Activated CD4-positive, CD25-positive, alpha-beta regulatory T cell treated with anti-CD3 and anti-CD28 coated beads, Interleukin-2, amount 50 U/mL, for 24 hours (primary cell): ENCODE measurements at regions not wholly inside any gene's neighbourhood (a gene's known extent, or its start where the extent isn't known, plus 50 kb on each side); places are given as distances from the start of the nearest gene placed in this dataset.
"Not testable (repeated sequence)": the region's sequence is repeated elsewhere in the genome, so short reads cannot be mapped to it uniquely, and the experiment has no call there.

Experiments used
- ATAC-seq, 2 donors: fragments of 150-1000 bp; cut with Tn5 transposase; one replicate each; pipeline ENCODE4 v1.10.0; 2021; ENCODE audit warnings: mild to moderate bottlenecking in 1 of 2, moderate library complexity in 1 of 2

DNA sequence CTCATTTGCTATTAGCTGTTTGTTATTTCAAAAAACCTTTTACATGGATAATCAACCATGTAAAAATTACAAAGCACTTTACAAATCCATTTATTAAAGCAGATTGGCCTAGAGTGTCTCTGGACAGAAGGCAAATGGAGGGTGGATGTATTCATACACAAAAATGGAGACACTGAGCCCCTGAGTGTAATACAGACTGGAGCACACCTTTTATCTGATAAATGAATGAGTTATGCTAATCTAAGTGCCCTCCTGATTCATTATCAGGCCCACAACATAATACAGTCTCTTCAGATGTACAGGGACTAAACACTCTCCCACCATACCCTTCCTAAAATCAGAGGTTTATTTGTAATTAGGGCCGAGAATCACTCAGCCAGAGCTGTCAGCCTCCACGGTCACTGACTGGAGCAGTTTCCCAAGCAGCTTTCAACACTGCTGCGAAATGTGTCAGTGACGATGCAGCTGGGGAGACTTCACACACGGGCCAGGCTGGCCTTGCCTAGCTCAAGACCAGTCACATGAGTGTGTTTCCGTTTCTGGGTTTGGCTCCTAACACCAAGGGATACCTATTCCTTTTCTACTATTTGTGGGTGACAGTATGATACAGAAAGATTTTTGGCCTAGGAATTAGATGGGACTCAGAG, 271.8 kb downstream of the ZIC1 start:
- ATAC-seq: no peak

GRCh38 chr3:147688868-147689267, 279.7 kb downstream of the ZIC1 start:
- ATAC-seq: no peak

GRCh38 chr3:147699175-147699838, 290.1 kb downstream of the ZIC1 start:
- ATAC-seq: no peak

GRCh38 chr3:147701195-147701594, 292.0 kb downstream of the ZIC1 start:
- no peak for ATAC-seq

GRCh38 chr3:147702509-147702908, 293.3 kb downstream of the ZIC1 start:
- ATAC-seq: no peak

GRCh38 chr3:147705651-147706051, 296.5 kb downstream of the ZIC1 start:
- no peak for ATAC-seq

GRCh38 chr3:147710753-147711152, 301.6 kb downstream of the ZIC1 start:
- not testable (repeated sequence) for ATAC-seq

- no peak for ATAC-seq
These were observed 303.2 kb downstream of the ZIC1 start for GRCh38 chr3:147712357-147712756.

GRCh38 chr3:147712758-147713157, 303.6 kb downstream of the ZIC1 start:
- ATAC-seq: not testable (repeated sequence)

GRCh38 chr3:147713234-147714133, 304.3 kb downstream of the ZIC1 start:
- no peak for ATAC-seq

- no peak for ATAC-seq
These were observed 320.5 kb downstream of the ZIC1 start for GRCh38 chr3:147729641-147730040.

DNA sequence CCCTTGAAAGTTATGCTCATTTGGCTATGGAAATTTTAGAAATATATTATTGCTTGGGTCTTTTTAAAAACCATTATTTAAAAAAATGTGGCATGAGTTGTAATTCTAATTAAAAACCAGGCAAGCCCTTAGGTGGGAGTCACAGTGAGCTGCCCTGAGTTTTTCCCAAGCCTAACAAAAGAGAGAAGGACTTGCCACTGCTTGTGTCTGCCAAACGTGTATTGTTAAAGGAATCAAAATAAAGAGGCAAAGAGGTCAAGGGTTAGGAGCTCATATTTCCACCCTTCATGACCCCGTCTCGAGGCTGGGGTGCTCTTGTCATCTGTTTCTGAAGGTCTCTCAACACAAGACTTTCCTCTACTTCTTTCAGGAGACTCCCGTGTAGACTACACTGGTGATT, 321.1 kb downstream of the ZIC1 start:
- no peak for ATAC-seq

- no peak for ATAC-seq
These were observed 324.1 kb downstream of the ZIC1 start for GRCh38 chr3:147733217-147733616.

- no peak for ATAC-seq
These were observed 326.5 kb downstream of the ZIC1 start for GRCh38 chr3:147735616-147736015.

GRCh38 chr3:147736226-147736625, 327.1 kb downstream of the ZIC1 start:
- ATAC-seq: no peak

DNA sequence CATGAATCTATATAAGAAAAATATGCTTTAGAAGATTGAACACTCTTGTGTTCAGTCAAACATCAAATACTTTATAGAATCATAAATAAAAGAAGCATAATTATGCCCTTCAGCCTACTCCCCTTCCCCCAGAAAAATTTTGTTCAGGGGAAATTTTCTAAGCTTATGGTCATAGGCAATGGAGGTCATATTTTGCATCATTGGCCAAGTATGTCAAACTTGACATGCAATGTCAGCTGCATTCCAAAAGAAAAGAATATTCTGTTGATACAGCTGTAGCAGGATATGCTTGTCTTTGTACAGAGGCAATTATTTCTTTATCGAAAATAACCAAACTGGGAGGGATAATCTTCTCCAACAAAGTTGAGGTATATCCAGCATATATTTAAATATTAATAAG, 328.2 kb downstream of the ZIC1 start:
- no peak for ATAC-seq

- no peak for ATAC-seq
These were observed 331.8 kb downstream of the ZIC1 start for GRCh38 chr3:147740928-147741327.

GRCh38 chr3:147744967-147745366, 335.8 kb downstream of the ZIC1 start:
- no peak for ATAC-seq

GRCh38 chr3:147755310-147755709, 346.1 kb downstream of the ZIC1 start:
- no peak for ATAC-seq

DNA sequence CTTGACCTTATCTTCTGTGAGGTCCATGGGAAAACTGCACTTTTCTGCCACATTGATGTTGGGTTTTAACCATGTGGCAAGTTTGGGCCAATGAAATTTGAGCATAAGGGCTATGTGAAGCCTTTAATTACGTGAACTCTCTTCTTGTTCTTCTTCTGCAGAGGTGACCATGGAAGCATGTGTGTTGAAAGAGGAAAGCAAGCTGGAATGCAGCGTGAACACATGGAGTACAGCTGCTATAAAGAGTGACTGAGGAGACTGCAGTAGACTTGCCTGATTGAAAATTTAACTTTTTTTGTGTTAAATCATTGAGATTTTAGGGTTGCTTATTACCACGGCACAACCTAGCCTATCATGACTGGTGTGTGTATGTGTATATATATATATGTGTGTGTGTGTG, 347.3 kb downstream of the ZIC1 start:
- no peak for ATAC-seq

DNA sequence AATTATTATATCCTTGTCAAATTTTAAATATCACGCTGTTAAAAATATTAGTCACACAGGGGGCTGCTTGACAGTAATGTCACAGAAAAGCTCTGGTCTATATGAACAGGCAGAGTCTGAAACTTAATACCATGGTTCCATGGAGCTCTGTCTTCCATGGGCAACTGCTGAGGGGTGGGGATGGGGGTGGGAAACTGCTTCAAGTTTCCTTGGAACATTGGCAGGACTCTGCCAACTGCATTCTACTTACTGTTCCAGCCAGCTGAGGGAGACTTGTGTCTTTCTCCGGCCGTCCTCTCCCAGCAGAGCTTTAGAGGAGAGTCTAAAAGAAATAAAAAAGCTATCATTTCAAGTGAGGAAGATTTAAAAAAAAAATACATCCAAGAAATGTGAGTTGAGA, 348.7 kb downstream of the ZIC1 start:
- ATAC-seq: no peak

- no peak for ATAC-seq
These were observed 349.6 kb downstream of the ZIC1 start for GRCh38 chr3:147758771-147759170.

GRCh38 chr3:147760085-147760484, 350.9 kb downstream of the ZIC1 start:
- ATAC-seq: no peak

GRCh38 chr3:147760941-147761340, 351.8 kb downstream of the ZIC1 start:
- no peak for ATAC-seq
